ENCODE measurements at regions not wholly inside any gene's neighbourhood (a gene's known extent, or its start where the extent isn't known, plus 50 kb on each side); places are given as distances from the start of the nearest gene placed in this dataset.

DNA sequence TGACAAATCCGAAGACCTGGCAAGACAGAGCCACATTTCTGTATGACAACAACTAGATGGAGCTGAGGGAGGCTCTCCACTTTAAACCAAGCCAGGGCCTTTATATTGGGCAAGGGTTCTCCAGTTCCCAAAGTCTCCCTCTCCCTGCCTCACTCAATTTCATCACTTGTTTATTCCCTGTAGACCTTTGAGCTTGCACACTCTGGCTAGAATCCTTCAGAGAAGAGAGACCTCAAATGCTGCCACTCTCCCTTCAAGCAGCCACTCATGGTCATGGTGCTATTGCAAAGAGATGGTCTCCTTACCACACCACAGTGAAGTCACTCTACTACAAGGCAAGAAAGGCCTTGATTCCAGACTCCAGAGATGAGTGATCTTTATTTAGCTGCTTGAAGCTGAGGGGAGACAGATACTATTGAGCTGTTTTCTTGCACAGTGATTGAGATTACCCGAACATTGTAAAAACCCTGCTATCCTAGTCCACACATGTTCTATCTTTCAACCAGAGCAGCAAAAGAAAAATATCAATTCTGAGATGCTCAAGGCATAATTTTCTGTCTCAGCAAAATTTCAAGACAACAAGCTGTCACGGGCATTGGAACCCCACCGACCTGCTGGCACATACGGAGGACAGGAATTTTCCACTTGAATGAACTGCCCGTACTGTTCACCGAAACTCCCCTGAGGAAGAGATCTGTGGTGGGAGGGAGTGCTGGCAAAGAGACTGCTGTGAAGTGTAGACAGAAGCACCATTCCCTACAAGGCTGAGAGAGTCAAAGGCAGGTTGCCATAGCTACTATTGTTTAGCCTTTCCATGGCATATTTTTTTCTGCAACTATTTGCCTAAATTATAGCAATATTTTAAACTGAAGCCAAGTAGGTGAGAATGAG, 81.1 kb downstream of the CDO1 start:
- H2BK5ac ChIP-seq (ENCODE audit: insufficient read length, low read length): no peak overlapping the region
- H3K4me2 ChIP-seq (ENCODE audit: insufficient read depth, insufficient read length, low read length): no peak overlapping the region
- peaks cover 1 to 2% of the 10 kb centered on the region in 2 experiments; a peak in 3 of 5 replicates for H3K9me3 Mint-ChIP-seq
- no peak overlapping the region for H3K14ac ChIP-seq (ENCODE audit: insufficient read depth, low read length)
- no peaks in the 10 kb centered on the region for H3K27me3 ChIP-seq (ENCODE audit: insufficient read depth, low read length)
- H3K4me1 Mint-ChIP-seq: peaks cover 57 to 58% of the 10 kb centered on the region in 2 experiments
- H4K8ac ChIP-seq (replicated peaks; ENCODE audit: insufficient read length, low read depth, low read length): no peak overlapping the region
- no peaks in the 10 kb centered on the region for H3K27me3 Mint-ChIP-seq (ENCODE audit: low read depth)
- no peak overlapping the region for H3K23ac ChIP-seq (ENCODE audit: insufficient read length, low read depth, low read length)
- peak overlapping the region in 2 of 3 experiments; percentile 57 to 64; a peak in 4 of 7 replicates for H3K27ac Mint-ChIP-seq
- H4K91ac ChIP-seq (ENCODE audit: insufficient read length, low read depth, low read length): no peak overlapping the region
- H2BK120ac ChIP-seq (ENCODE audit: low read depth, low read length, poor library complexity, severe bottlenecking): no peak overlapping the region
- no peaks in the 10 kb centered on the region for H3K79me1 ChIP-seq (ENCODE audit: insufficient read depth, low read depth, low read length, poor library complexity, severe bottlenecking)
- H2BK20ac ChIP-seq (ENCODE audit: low read depth, low read length, poor library complexity, severe bottlenecking): no peak overlapping the region
- H3K18ac ChIP-seq (ENCODE audit: insufficient read length, low read depth, low read length): no peak overlapping the region
- no peak overlapping the region for H2AK5ac ChIP-seq (ENCODE audit: insufficient read length, low read length)
- no peak overlapping the region for H3T11ph ChIP-seq (ENCODE audit: low read length)
- no peak overlapping the region for H3K27ac ChIP-seq (ENCODE audit: insufficient read length, low read depth, low read length)
- H3K56ac ChIP-seq (ENCODE audit: insufficient read length, low read depth, low read length): no peak overlapping the region
- no peak overlapping the region for H3K4ac ChIP-seq (ENCODE audit: low read depth, low read length)
- H3K4me3 Mint-ChIP-seq: no peak overlapping the region
- DNase-seq: no peak
- no peaks in the 10 kb centered on the region for H3K79me2 ChIP-seq (ENCODE audit: insufficient read depth, low read length)
- H2AFZ ChIP-seq (ENCODE audit: low read length): no peak overlapping the region
- WGBS (ENCODE audit: extremely low coverage, insufficient read length, low lambda C conversion rate): no CpG with 5 or more reads among the region's 7 CpGs
- H3K9me3 ChIP-seq (ENCODE audit: control insufficient read depth, low read depth, low read length): no peaks in the 10 kb centered on the region
- TF ChIP-seq, protein P1, sequence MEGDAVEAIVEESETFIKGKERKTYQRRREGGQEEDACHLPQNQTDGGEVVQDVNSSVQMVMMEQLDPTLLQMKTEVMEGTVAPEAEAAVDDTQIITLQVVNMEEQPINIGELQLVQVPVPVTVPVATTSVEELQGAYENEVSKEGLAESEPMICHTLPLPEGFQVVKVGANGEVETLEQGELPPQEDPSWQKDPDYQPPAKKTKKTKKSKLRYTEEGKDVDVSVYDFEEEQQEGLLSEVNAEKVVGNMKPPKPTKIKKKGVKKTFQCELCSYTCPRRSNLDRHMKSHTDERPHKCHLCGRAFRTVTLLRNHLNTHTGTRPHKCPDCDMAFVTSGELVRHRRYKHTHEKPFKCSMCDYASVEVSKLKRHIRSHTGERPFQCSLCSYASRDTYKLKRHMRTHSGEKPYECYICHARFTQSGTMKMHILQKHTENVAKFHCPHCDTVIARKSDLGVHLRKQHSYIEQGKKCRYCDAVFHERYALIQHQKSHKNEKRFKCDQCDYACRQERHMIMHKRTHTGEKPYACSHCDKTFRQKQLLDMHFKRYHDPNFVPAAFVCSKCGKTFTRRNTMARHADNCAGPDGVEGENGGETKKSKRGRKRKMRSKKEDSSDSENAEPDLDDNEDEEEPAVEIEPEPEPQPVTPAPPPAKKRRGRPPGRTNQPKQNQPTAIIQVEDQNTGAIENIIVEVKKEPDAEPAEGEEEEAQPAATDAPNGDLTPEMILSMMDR (conservative IDR thresholded peaks at IDR 0.05): no peak
- no peak overlapping the region for H4K5ac ChIP-seq (ENCODE audit: insufficient read length, low read depth, low read length)
- H2BK12ac ChIP-seq (ENCODE audit: insufficient read length, low read depth, low read length): no peak overlapping the region
- H3K9ac ChIP-seq (ENCODE audit: extremely low read depth, insufficient read length, low read length): no peak overlapping the region
- peaks cover 14% of the 10 kb centered on the region; the same call in 1 of the 2 replicates for H3K4me1 ChIP-seq (ENCODE audit: insufficient read depth, low read length)
- peaks cover 0 to 6% (median 2%) of the 10 kb centered on the region in 3 experiments; a peak in 5 of 7 replicates for H3K36me3 Mint-ChIP-seq (ENCODE audit: insufficient read depth in 1 of 3, low read depth in 3 of 3)
- H2BK15ac ChIP-seq (ENCODE audit: low read depth, low read length): no peak overlapping the region
- H4K20me1 ChIP-seq (ENCODE audit: control insufficient read depth, insufficient read depth, insufficient read length): no peaks in the 10 kb centered on the region
- H3K23me2 ChIP-seq (ENCODE audit: insufficient read length, low read depth, low read length, poor library complexity, severe bottlenecking): no peaks in the 10 kb centered on the region

Measured in H9 (cell line).